ENCODE measurements at regions not wholly inside any gene's neighbourhood (a gene's known extent, or its start where the extent isn't known, plus 50 kb on each side); places are given as distances from the start of the nearest gene placed in this dataset.

DNA sequence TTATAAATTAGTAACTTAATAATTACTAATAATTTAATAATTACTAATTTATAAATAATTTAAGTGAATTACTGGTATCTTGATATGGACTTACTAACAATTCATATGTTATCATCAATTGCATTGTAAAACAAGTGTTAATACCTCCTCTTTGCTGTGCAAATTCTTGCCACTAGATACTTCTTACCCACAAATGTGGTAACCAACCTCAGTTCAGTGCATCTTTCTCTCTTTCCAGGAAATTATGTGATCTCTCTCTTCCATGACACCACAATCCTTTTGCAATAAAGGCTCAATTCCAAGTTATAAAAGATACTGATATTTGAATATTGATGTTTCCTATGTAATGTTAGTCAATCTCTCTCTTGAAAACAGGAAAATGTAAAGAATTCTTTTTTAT, 408.6 kb upstream of the MIR17HG start:
- no peak overlapping the region for H2BK20ac ChIP-seq (ENCODE audit: low read depth, low read length)
- 0 out of 2 replicates have a peak, but pooled peaks cover 2% of the 10 kb centered on the region for H3K9me3 ChIP-seq (ENCODE audit: control insufficient read depth, insufficient read depth, low read length)
- no peak overlapping the region for H3K9ac ChIP-seq (ENCODE audit: low read depth, low read length)
- DNase-seq (no peak), ATAC-seq (ENCODE audit: low read depth) (no peak)
- no peak overlapping the region for H3K23ac ChIP-seq (ENCODE audit: low read depth, low read length)
- in situ Hi-C loops (cut with MboI; ENCODE audit: low sequenced_read_pairs) = no loop called here
- H2AK5ac ChIP-seq (ENCODE audit: low read depth, low read length) = no peak overlapping the region
- H2AK9ac ChIP-seq (replicated peaks; ENCODE audit: low read depth, low read length, poor library complexity) = no peak overlapping the region
- H3K14ac ChIP-seq (replicated peaks; ENCODE audit: low read depth, low read length) = no peak overlapping the region
- H3K27ac ChIP-seq (ENCODE audit: insufficient read depth, low read length) = no peak overlapping the region
- no peak overlapping the region for H2AFZ ChIP-seq (replicated peaks; ENCODE audit: low read length, poor library complexity)
- intact Hi-C loops (cut with micrococcal nuclease) = no loop called here
- no peak overlapping the region for H4K8ac ChIP-seq (ENCODE audit: low read depth in 2 of 2, low read length in 2 of 2)
- H3K18ac ChIP-seq (ENCODE audit: low read depth, low read length) = no peak overlapping the region
- H2BK5ac ChIP-seq (ENCODE audit: low read depth, low read length, poor library complexity, severe bottlenecking) = no peak overlapping the region
- ChIA-PET CTCF (no interaction called here), POLR2A (ENCODE audit: unreplicated experiment) (no interaction called here)
- dilution Hi-C loops (cut with HindIII; ENCODE audit: low sequenced_read_pairs, unreplicated experiment) = no loop called here
- H3K4ac ChIP-seq (ENCODE audit: low read depth, low read length) = no peak overlapping the region
- H3K9me1 ChIP-seq (ENCODE audit: insufficient read depth, low read length) = no peaks in the 10 kb centered on the region
- H3K4me1 ChIP-seq (ENCODE audit: control insufficient read depth, insufficient read depth, low read length) = no peaks in the 10 kb centered on the region
- no peak overlapping the region for H3K4me2 ChIP-seq (ENCODE audit: low read depth, low read length)
- H3K27me3 ChIP-seq (ENCODE audit: control insufficient read depth, insufficient read depth, low read length) = no peaks in the 10 kb centered on the region
- no peak overlapping the region for H2BK15ac ChIP-seq (ENCODE audit: low read depth, low read length)
- H2BK120ac ChIP-seq (ENCODE audit: low read depth, low read length) = no peak overlapping the region
- no peak overlapping the region for H4K5ac ChIP-seq (ENCODE audit: low read depth, low read length)
- H3K36me3 ChIP-seq (ENCODE audit: control insufficient read depth, insufficient read depth, low read length) = no peaks in the 10 kb centered on the region
- no peaks in the 10 kb centered on the region for H3K79me1 ChIP-seq (ENCODE audit: low read depth in 1 of 2, low read length in 2 of 2)
- no peak for TF ChIP-seq MAZ (IDR thresholded peaks at IDR 0.05; ENCODE audit: borderline replicate concordance, low read depth, low read length)
- no peak for TF ChIP-seq CEBPB (IDR thresholded peaks at IDR 0.05; ENCODE audit: low read depth, low read length)
- TF ChIP-seq POLR2A (IDR thresholded peaks at IDR 0.05; ENCODE audit: low read depth, low read length) = no peak
- TF ChIP-seq BHLHE40 (IDR thresholded peaks at IDR 0.05; ENCODE audit: low read depth, low read length) = no peak
- TF ChIP-seq SMC3 (IDR thresholded peaks at IDR 0.05; ENCODE audit: low read depth, low read length) = no peak
- TF ChIP-seq, protein P1, sequence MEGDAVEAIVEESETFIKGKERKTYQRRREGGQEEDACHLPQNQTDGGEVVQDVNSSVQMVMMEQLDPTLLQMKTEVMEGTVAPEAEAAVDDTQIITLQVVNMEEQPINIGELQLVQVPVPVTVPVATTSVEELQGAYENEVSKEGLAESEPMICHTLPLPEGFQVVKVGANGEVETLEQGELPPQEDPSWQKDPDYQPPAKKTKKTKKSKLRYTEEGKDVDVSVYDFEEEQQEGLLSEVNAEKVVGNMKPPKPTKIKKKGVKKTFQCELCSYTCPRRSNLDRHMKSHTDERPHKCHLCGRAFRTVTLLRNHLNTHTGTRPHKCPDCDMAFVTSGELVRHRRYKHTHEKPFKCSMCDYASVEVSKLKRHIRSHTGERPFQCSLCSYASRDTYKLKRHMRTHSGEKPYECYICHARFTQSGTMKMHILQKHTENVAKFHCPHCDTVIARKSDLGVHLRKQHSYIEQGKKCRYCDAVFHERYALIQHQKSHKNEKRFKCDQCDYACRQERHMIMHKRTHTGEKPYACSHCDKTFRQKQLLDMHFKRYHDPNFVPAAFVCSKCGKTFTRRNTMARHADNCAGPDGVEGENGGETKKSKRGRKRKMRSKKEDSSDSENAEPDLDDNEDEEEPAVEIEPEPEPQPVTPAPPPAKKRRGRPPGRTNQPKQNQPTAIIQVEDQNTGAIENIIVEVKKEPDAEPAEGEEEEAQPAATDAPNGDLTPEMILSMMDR (conservative IDR thresholded peaks at IDR 0.05; ENCODE audit: low read depth, low read length) = no peak
- TF ChIP-seq RAD21 (IDR thresholded peaks at IDR 0.05; ENCODE audit: low read length) = no peak
- no peak for TF ChIP-seq RCOR1 (IDR thresholded peaks at IDR 0.05; ENCODE audit: insufficient replicate concordance, low read length)
- no peak for TF ChIP-seq RFX5 (IDR thresholded peaks at IDR 0.05; ENCODE audit: low read depth, low read length)
- no peak for TF ChIP-seq MXI1 (IDR thresholded peaks at IDR 0.05; ENCODE audit: borderline replicate concordance, low read depth, low read length)
- no peak for TF ChIP-seq CHD1 (IDR thresholded peaks at IDR 0.05; ENCODE audit: low read depth, low read length)
- TF ChIP-seq MAFK (IDR thresholded peaks at IDR 0.05; ENCODE audit: low read depth, low read length) = no peak
- TF ChIP-seq FOS (IDR thresholded peaks at IDR 0.05; ENCODE audit: low read depth, low read length) = no peak
- no peak for TF ChIP-seq USF2 (IDR thresholded peaks at IDR 0.05; ENCODE audit: low read depth, low read length)
- no peak for TF ChIP-seq NFE2L2 (IDR thresholded peaks at IDR 0.05; ENCODE audit: low read depth, low read length)
- no peak for TF ChIP-seq ELK1 (IDR thresholded peaks at IDR 0.05; ENCODE audit: borderline replicate concordance, low read depth, low read length)
- H3K56ac ChIP-seq (ENCODE audit: extremely low read depth, insufficient read depth, low read length) = no peak overlapping the region
- no peaks in the 10 kb centered on the region for H4K20me1 ChIP-seq (ENCODE audit: insufficient read depth, low read length)
- no peak overlapping the region for H3K4me3 ChIP-seq (ENCODE audit: insufficient read depth, low read depth, low read length)
- H4K91ac ChIP-seq (ENCODE audit: insufficient read depth, low read depth, low read length) = no peak overlapping the region
- no TSS peak for BruUV-seq (replicated peaks)

Data from IMR-90 (cell line).